ENCODE measurements at regions not wholly inside any gene's neighbourhood (a gene's known extent, or its start where the extent isn't known, plus 50 kb on each side); places are given as distances from the start of the nearest gene placed in this dataset.

DNA sequence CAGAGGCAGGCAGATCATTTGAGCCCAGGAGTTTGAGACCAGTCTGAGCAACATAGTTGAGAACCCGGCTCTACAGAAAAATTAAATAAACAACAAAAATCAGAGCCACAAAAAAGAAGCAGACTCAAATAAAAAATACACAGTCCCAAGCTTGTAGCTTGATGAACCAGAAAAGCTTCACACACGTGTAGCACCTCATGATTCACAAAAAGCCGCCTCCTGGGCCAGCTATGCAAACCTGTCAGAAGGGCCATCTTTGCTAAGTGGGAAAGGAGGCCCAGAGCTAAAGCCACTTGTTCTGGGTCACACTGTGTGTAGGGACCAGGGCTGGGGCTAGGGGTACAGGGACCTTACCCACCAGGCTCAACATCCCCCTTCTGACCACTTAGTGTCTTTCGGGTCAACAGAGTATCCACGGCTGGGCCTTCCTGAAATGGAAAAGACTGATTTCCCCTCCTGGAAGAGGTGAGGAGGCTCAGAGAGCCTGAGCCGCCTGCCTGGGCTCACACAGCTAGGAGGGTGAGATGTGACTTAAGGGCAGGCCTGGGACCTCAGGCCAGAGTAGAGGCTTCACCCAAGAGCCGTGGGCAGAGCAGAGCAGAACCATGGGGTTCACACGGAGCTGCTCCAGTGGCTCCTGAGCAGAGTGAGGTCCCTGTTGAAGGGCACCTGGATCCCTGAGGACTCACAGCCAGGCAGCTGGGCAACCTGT is 269.6 kb downstream of the PARN start:
- no peak for DNase-seq (ENCODE audit: low read depth)

DNA sequence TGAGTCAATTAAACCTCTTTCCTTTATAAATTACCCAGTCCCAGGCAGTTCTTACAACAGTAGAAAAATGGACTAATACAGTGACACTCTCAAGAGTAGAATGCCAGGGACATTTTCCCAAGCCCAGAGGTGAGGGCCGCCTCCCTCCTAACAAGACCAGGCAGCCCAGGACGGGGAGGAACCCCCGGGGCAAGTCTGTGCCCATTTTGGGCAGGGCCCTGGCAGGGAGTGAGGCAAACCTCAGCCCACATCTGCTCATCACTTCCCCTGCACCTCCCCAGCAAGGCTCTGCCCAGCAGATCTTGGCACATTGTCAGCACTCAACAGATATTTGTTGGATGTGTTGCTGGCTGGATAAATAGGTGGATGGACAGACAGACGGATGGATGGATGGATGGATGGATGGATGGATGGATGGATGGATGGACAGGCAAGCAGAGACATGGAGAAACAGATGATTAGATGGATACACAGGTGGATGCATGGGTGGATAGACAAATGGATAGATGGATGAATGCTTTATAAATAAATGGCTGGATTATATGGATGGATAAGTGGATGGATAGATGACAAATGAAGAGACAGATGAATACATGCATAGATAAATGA is 271.3 kb downstream of the PARN start:
- DNase-seq (ENCODE audit: low read depth) = no peak

DNA sequence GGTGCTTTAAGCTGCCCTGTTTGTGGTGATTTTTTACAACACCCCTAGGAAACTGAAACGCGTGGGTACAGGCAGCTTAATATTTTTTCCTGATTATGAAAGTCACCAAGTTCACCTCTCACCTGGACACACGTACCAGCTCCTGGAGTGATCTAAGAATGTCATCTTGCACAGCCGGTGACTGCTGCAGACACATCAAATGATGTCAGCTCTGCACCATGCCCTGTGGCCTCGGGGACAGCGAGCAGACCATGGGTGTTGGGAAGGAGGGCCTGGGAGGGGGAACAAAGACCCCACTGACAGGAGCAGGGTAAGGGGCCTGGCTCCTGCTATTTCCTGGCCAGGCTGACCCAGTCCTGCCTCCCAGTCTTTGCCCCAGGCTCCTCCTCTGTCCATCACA is 272.7 kb downstream of the PARN start:
- DNase-seq (ENCODE audit: low read depth) = no peak

DNA sequence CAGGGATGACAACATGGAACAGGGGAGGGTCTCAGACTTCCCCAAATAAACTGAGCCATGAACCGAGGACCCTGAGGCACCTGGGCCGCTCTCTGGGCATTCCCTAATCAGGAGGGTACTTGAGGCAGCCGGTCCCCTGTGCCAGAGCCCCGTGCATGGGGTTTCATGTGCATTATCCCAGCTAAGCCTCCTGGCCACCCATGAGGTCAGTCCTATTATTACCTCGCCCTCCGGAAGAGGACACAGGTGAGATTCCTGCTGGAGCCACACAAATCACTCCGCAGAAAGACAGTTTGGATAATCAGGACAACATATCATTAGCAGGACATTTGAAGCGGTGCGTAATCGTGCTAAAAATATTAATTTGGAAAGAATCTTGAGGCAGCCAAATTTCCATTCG is 274.0 kb downstream of the PARN start:
- no peak for DNase-seq (ENCODE audit: low read depth)

DNA sequence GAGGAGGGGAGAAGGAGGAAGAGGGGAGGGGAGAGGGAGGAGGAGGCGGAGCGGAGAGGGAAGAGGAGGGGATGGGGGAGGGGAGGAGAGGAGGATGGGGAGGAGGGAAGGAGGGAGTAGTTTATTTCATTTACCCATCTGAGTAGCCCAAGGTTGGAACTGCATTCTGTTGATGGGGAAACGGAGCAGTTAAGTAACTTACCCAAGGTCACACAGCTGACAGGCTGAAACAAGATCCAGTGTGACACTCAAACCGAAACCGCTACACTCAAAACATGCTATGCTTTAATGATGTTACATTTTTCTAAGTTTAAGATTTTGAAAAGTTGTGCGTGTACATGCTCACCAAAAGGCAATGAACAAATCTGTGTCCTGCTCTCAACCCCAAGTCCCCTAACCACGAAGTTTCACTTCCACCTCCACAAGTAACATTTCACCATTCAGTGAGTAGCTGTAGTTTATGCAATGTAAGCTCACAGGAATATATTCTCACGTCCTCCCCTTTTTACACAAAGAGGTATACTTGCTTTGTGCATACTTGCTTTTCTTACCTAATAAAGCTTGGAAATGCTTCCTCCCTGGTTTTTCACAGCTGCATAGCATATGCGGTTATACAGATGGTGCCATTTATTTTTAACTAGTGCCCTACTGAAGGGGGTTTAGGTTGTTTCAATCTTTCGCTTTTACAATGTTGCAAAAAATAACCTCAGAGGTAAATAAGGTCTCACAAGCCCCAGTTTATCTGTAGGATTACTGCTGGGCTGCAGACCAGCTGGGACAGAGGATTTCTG is 275.3 kb downstream of the PARN start:
- DNase-seq (ENCODE audit: low read depth) = no peak

DNA sequence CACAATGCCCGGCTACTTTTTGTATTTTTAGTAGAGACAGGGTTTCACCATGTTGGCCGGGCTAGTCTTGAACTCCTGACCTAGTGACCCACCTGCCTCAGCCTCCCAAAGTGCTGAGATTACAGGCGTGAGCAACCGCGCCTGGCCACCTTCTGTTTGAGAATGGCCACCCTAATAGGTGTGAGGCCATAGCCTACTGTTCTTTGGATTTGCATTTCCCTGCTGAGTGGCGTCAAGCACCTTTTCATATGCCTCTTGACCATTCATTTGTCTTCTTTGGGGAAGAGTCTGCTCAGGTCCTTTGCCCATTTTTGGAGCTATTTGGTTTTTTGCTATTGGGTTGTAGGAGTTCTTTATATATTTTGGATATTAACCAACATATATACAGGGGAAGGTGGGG is 276.7 kb downstream of the PARN start:
- DNase-seq (ENCODE audit: low read depth) = no peak

DNA sequence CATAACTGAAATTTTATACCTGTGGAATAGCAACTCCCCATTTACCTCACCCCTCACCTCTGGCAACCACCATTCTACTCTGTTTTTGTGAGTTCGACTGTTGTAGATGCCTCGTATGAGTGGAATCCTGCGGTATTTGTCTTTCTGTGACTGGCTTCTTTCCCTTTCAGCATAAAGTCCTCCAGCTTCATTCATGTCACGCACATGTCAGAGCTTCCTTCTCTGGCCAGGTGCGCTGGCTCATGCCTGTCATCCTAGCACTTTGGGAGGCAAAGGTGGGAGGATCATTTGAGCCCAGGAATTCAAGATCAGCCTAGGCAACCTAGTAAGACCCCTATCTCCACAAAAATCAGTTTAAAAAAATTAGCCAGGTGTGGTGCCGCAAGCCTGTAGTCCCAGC is 278.4 kb downstream of the PARN start:
- DNase-seq (ENCODE audit: low read depth) = no peak

DNA sequence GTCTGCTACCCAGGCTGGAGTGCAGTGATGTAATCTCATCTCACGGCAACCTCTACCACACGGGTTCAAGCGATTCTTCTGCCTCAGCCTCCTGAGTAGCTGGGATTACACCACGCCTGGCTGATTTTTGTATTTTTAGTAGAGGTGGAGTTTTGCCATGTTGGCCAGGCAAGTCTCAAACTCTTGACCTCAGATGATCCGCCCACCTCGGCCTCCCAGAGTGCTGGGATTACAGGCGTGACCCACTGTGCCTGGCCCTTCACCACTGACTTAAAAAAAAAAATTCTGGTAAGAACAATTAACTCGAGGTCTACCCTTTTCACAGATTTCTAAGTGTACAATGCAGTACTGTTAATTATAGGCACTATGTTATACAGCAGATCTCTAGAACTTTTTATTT is 279.4 kb downstream of the PARN start:
- DNase-seq (ENCODE audit: low read depth) = no peak

DNA sequence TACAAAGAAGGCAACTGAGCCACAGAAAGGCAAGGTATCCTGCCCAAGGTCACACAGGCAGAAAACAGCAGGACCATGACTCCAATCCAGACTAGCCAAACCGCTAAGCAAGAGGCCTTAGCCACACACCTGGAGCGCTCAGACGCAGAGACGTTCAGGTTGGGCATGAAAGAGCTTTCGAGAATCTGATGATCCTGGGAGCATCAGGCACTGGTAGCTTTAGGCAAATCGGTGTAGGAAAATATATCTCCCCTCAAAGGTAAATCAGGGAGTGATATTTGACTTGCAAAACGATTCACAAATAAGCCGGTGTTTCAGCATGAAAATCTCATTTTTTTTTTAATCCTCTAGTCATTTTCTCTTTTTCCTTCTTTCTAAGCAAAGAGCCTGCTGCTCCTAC is 279.0 kb downstream of the MRTFB start:
- no peak for DNase-seq (ENCODE audit: low read depth)

DNA sequence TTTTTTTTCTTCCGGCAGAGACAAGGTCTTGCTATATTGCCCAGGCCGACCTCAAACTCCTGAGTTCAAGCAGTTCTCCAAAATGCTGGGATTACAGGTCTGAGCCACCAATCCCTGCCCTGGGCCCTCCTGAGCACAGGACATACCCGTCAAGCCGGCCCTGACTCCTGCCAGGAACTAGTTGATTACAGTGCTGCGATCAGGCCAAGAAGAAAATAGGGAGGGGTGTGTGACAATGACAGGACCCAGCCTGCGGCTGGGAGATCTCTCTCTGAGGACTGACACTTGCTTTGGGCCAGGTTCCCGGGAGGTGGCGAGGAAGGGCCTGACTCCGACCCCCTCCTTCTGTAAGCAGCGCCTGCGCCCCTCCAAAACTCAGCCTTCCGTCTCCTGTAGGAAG is 276.6 kb downstream of the MRTFB start:
- no peak for DNase-seq (ENCODE audit: low read depth)

DNA sequence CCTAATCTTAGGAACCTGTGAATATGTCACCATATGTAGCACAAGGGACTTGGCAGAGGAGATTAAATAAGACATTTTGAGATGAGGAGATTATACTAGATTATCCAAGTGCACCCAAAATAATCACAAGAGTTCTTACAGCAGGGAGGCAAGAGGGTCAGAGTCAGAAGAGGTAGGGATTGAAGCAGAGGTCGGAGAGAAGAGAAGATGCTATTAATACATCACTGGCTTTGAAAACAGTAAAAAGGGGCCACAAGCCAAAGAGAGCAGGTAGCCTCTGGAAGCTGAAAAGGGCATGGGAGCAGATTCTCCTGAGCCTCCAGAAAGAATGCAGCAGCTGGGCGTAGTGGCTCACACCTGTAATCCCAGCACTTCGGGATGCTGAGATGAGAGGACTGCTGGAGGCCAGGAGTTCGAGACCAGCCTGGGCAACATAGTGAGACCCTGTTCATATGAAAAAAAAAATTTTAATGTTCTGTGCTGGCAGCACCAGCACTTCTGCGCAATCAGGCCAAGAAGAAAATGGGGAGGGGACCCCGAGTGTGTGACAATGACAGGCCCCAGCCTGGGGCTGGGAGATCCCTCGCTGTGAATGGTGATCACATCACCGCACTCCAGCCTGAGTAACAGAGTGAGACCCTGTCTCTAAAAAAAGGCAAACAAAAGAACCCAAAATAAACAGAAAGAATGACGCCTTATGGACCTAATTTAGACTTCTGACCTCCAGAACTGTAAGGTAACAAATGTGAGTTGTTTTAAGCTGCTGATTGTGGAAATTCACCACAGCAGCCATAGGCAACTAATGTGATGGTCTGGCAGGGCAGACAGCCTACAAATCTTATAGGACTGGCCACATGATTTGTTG is 275.4 kb downstream of the MRTFB start:
- DNase-seq (ENCODE audit: low read depth) = no peak

DNA sequence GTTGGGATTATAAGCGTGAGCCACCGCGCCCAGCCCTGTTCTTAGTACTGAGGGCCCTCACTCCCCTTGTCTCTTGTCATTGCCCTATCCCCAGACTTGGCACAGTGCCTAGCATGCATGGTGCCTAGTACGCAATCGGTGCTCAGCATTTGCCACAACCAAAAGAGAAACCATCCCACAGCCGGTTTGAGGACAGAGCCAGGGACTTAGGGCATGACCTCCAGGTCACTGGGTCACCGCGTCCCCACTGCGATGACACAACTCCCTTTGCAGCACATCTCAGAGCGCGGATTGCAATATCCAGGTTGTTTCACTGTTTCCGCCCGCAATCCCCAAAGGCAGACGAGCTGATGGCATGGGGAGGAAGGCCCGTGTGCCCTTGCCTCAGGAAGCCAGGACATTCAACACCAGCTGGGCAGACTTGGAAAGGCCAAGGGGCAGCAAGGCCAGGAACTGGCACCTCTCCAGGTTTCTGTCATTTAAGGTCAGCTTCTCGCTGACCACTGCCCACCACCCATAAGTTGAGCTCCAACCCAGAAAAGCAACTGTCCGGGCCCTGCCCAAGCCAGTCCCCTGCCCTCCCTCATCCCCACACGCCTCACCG is 274.5 kb downstream of the MRTFB start:
- no peak for DNase-seq (ENCODE audit: low read depth)

DNA sequence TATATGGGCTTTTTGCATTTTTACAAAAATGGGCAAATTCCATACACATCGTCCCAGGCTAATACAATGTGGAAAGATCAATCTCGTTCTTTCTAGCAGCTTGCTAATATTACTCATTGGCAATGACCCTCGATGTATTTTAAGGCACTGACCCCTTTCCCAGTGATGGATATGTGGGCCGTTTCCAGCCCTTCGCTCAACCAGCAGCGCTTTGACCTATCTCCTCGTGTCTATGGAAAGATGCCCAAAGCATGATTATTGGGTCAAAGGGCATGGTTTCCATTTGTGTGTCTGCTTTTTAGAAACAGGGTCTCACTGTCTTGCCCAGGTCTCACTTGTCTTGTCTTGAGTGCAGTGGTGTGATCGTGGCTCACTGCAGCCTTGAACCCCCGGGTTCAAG is 273.8 kb downstream of the MRTFB start:
- DNase-seq (ENCODE audit: low read depth) = no peak

DNA sequence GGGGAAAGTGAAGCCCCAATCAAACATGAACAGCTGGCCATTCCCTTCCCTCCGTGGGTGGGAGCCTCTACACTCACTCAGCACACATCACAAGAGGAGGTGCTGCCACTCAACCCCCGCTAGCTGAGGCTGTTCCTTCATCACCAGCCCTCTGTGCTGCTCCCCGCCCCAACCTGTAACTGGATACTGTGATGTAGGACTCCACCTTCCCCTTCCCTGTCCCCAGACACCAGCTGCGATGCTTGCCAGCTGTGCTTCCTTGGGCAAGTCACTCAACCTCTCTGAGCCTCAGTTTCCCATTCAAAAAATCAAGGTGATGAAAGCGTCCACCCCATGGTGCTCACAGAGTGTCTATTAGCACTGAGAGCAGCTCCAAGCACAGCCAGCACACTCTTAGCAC is 273.2 kb downstream of the MRTFB start:
- no peak for DNase-seq (ENCODE audit: low read depth)

DNA sequence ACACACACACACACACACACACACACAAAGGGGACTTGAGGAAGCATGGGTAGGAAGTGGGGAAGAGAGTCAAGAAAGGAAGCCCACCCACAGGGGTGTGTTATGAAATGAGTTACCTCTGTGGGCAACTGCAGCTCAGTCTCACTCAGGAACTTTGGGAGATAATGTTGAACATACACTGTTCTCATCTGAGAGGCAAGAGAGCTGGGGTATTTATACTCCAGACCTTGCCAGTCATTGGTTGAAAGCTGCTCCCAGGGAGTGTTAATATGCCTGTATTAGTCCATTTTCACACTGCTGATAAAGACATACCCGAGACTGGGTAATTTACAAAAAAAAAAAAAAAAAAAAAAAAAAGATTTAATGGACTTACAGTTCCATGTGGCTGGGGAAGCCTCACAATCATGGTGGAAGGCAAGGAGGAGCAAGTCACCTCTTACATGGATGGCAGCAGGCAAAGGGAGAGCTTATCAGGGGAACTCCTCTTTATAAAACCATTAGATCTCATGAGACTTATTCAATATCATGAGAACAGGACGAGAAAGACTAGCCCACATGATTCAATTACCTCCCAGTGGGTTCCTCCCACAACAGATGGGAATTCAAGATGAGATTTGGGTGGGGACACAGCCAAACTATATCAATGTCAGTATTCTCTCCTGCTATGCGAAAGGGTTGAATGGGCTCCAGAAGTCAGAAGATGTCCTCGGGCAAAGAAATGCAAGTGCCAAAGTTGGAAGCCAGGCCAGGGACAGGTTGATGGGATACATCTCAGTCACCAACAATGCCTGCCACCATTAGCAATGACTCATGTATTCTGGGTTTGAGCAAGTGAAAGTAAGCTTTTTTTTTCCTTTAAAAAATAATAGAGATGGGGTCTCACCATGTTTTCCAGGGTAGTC is 270.5 kb downstream of the MRTFB start:
- DNase-seq (ENCODE audit: low read depth) = no peak

DNA sequence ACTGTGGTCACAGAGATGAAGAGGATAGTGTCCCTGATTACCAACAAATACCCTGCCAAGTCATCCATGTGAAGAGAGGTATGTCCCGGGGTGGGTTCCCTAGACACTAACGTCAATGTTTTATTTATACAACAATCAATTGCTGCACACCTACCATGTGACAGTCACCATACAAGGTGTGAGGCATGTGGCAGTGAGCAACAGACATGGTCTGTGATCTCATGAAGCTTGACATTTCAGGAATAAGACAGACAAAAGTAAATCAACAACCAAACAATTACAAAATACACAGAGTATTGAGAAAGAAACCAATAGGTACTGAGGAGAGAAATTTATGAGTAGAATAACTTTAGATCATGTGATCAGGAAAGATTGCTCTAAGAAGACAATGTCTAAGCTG is 268.6 kb downstream of the MRTFB start:
- DNase-seq (ENCODE audit: low read depth) = no peak

DNA sequence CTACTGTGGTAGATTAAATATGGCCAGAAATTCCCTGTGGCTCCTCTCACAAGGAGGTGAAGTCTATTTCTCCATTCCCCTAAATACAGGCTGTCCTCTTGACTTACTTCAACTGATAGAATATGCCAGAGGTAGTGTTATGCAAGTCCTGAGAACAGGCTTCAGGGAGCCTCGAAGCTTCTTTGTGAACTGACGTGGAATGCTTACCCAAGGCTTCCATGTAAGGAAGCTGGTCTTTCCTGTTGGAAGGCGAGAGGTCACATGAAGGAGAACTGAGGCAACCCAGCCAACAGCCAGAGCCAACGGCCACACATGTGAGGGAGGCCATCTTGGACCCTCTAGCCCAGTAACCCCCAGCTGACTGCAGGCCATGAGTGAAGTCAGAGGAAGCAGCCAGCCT is 267.9 kb downstream of the MRTFB start:
- DNase-seq (ENCODE audit: low read depth) = no peak

DNA sequence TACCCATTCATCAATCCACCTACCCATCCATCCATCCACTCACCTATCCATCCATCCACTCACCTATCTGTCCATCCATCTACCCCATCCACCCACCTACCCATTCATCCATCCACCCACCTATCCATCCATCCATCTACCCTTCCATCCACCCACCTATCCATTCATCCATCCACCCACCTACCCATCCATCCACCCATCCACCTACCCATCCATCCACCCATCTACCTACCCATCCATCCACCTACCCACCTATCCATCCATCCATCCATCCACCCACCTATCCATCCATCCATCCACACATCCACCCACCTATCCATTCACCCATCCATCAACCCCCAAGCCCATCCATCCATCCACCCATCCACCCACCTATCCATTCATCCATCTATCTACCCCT is 267.1 kb downstream of the MRTFB start:
- no peak for DNase-seq (ENCODE audit: low read depth)

DNA sequence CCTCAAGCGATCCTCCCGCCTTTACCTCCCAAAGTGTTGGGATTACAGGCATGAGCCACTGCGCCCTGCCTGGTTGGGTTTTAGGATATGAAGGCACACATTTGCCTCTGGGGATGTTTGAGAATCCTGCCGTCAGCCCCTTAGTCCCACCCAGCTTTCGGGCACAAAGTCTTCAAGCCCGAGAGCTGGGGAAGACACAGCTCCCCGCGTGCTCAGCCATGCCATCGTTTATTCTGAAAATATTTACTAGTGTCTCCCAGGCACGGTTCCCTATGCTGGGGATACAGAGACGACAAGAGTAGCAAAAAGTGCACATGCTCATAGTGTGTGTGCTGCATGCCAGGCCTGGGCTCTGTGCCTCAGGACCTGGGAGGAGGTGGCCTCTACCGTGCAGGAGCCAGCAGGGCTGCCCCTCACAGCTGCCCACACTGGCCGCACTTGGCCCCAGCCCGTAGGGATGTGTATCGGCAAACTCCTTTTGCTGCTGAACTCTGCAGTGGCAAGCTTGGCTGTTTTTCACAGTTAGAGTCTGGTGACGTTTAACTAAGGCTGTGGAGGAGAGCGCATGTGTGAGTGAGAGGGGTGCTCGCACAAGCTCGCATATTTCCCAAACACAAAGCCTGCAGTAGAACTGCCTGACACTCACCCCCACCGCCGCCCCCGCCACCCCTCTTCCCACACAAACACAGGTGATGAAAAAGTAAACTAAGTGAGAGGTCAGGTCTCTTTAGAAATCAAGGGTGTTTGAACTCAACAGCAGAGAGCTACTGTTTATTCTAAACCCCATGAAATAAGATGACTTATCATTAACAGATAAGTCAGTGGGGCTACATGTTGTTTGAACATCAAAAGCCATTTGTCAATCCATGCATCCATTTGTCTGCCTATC is 266.4 kb downstream of the MRTFB start:
- DNase-seq (ENCODE audit: low read depth) = no peak

DNA sequence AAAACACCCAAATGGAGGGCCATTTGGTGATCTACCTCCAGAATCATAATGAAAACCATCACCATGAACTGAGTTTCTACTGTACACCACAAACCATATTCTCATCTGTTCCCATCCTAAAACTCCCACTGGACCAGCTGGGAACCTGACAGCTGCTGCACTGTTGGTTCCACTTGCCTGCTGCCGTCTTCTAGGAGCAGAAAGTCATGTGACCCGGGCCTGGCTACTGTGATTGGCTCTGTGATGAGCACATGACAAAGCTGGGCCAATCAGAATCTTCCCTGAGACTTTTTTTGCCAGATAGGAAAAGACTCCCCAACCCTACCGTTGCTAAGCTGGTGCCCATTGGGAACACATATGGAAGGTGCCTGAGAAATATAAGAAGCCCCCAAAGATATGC is 264.2 kb downstream of the MRTFB start:
- DNase-seq (ENCODE audit: low read depth) = no peak
